ENCODE measurements at regions not wholly inside any gene's neighbourhood (a gene's known extent, or its start where the extent isn't known, plus 50 kb on each side); places are given as distances from the start of the nearest gene placed in this dataset.
"Not testable (repeated sequence)": the region's sequence is repeated elsewhere in the genome, so short reads cannot be mapped to it uniquely, and the experiment has no call there.

DNA sequence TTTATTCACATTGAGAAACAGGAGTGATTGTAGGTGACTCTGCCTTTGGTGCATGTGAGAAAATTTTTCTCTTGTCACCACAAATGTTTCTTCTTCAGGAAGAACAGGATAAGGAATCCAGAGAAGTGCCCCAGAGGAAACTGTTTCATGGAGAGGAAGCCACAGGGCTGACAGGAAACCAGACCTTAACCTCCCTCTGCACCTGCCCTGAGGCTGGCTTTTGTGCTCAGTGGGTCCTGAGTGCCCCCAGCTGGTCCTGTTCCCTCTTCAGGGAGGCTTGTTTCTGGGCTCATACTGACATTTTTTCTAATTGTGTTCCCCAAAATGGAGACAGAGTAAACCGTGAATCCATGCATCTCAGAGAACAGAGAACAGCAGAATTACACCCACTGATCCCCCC, 546.3 kb downstream of the GOLGA6L6 start:
- ATAC-seq (ENCODE audit: low FRiP score); intact Hi-C loops (cut with DNase I); H3K27ac ChIP-seq (ENCODE audit: low read depth in 1 of 2, low read length in 2 of 2); H3K27me3 ChIP-seq (ENCODE audit: control insufficient read depth in 1 of 2, insufficient read depth in 2 of 2, low read length in 1 of 2); H3K4me1 ChIP-seq (ENCODE audit: control insufficient read depth in 1 of 2, insufficient read depth in 2 of 2, low read length in 2 of 2); H3K36me3 ChIP-seq (ENCODE audit: control insufficient read depth in 1 of 2, insufficient read depth in 2 of 2, low read length in 1 of 2); DNase-seq; H3K9me3 ChIP-seq (ENCODE audit: control insufficient read depth, low read length); H3K4me3 ChIP-seq (ENCODE audit: low read length in 2 of 2): not testable (repeated sequence)
- 20 to 38% methylated on average over 1 of the region's 1 CpG for WGBS, 2 donors

DNA sequence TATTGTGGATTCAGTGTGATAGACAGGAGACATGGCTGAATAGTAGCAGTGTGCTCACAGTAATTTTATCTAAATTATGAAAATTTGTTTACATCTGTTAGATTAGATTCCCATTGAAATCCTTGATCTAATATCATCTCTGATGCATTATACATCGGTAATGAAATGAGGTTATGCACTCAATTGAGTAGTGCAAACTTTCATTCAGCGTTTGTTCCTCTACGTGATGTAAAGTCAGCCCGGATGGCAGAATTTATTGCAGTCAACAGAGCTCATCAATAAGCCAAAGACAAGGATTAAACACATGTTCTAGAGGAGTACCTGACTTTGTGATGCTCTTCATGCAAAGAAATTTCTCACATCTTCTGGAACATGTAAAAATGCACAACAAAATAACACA, 549.2 kb downstream of the GOLGA6L6 start:
- 64 to 73% methylated on average over 4 of the region's 4 CpGs for WGBS, 2 donors
- no peaks in the 10 kb centered on the region for H3K36me3 ChIP-seq (ENCODE audit: control insufficient read depth in 1 of 2, insufficient read depth in 2 of 2, low read length in 1 of 2)
- no peak for DNase-seq
- H3K4me3 ChIP-seq (ENCODE audit: low read length in 2 of 2): no peak overlapping the region
- H3K9me3 ChIP-seq (ENCODE audit: control insufficient read depth, low read length): no peaks in the 10 kb centered on the region
- no peak overlapping the region for H3K27ac ChIP-seq (ENCODE audit: low read depth in 1 of 2, low read length in 2 of 2)
- no peaks in the 10 kb centered on the region for H3K27me3 ChIP-seq (ENCODE audit: control insufficient read depth in 1 of 2, insufficient read depth in 2 of 2, low read length in 1 of 2)
- intact Hi-C loops (cut with DNase I): no loop called here
- no peak for ATAC-seq (ENCODE audit: low FRiP score)
- H3K4me1 ChIP-seq (ENCODE audit: control insufficient read depth in 1 of 2, insufficient read depth in 2 of 2, low read length in 2 of 2): no peaks in the 10 kb centered on the region

DNA sequence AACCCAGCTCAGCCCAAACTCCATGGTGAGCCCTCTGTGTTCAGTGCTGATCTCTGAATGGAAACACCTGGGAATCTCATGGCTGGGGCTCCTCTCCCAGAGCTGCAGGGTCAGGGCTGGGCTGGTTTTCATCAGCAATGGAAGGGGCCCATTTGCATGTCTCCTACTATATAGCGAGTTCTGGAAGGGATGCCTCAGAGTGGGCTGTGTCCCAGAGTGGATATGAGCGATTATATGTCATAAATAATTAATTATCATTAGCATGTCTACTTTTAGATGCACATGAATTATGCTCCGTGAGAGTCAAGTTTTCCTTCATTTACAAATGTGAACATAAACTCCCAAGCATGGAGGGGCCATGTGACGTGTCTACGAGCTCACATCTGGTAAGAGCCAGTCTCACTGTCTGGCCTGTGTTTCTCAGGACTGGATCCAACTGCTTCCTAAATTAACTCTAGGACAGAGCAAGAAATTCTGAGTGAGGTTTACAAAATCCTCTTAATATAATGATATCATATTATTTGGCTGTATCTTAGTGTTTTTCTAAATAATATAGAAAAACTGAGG, 553.4 kb downstream of the GOLGA6L6 start:
- H3K9me3 ChIP-seq (ENCODE audit: control insufficient read depth, low read length): no peaks in the 10 kb centered on the region
- intact Hi-C loops (cut with DNase I): no loop called here
- no peaks in the 10 kb centered on the region for H3K36me3 ChIP-seq (ENCODE audit: control insufficient read depth in 1 of 2, insufficient read depth in 2 of 2, low read length in 1 of 2)
- DNase-seq: no peak
- 57 to 58% methylated on average over 5 of the region's 5 CpGs for WGBS, 2 donors
- no peak overlapping the region for H3K4me3 ChIP-seq (ENCODE audit: low read length in 2 of 2)
- no peak overlapping the region for H3K27ac ChIP-seq (ENCODE audit: low read depth in 1 of 2, low read length in 2 of 2)
- H3K27me3 ChIP-seq (ENCODE audit: control insufficient read depth in 1 of 2, insufficient read depth in 2 of 2, low read length in 1 of 2): no peaks in the 10 kb centered on the region
- no peaks in the 10 kb centered on the region for H3K4me1 ChIP-seq (ENCODE audit: control insufficient read depth in 1 of 2, insufficient read depth in 2 of 2, low read length in 2 of 2)
- ATAC-seq (ENCODE audit: low FRiP score): no peak

DNA sequence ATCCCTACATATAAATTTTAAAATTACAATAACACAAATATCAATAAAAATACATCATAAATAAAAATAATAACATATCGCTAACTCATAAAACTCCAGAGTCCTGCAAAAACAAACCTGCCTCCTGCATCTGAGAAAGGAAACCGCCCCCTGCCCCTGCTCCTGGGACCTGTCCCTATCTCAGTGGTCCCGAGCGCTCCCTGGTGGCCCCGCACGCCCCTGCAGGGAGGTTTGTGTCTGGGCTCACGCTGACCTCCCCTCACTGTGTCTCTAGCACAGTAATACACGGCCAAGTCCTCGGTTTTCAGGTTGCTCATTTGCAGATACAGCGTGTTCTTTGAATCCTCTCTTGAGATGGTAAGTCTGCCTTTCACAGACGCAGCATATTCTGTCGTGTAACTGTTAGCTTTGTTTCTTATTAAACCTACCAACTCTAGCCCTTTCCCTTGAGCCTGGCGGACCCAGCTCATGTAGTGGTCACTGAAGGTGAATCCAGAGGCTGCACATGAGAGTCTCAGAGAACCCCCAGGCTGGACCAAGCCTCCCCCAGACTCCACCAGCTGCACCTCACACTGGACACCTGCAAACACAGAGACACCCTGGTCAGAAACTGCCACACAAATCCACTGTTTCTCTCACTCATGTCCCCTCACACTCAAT, 554.1 kb downstream of the GOLGA6L6 start:
- DNase-seq (no peak), ATAC-seq (ENCODE audit: low FRiP score) (no peak)
- no peaks in the 10 kb centered on the region for H3K36me3 ChIP-seq (ENCODE audit: control insufficient read depth in 1 of 2, insufficient read depth in 2 of 2, low read length in 1 of 2)
- H3K27ac ChIP-seq (ENCODE audit: low read depth in 1 of 2, low read length in 2 of 2): no peak overlapping the region
- 24% methylated on average over 13 of the region's 13 CpGs for WGBS, 2 donors
- no peaks in the 10 kb centered on the region for H3K9me3 ChIP-seq (ENCODE audit: control insufficient read depth, low read length)
- no peaks in the 10 kb centered on the region for H3K27me3 ChIP-seq (ENCODE audit: control insufficient read depth in 1 of 2, insufficient read depth in 2 of 2, low read length in 1 of 2)
- intact Hi-C loops (cut with DNase I): no loop called here
- no peaks in the 10 kb centered on the region for H3K4me1 ChIP-seq (ENCODE audit: control insufficient read depth in 1 of 2, insufficient read depth in 2 of 2, low read length in 2 of 2)
- no peak overlapping the region for H3K4me3 ChIP-seq (ENCODE audit: low read length in 2 of 2)

DNA sequence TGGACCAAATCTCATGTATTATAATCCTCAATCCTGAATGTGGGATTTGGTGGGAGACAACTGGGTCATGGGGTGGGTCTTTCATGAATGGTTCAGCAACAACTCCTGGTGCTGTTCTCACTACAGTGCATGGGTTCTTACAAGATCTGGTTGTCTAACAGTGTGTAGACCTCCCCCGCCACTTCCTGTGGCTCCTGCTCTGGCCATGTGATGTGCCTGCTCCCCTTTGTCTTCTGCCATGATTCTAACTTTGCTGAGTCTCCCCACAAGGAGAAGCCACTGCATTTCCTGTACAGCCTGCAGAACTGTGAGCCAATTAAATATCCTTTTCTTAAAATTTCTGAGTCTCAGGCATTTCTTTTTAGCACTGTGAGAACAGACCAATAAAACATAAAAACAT, 557.5 kb downstream of the GOLGA6L6 start:
- Histone ChIP-seq H3K4me3 (ENCODE audit: low read length in 2 of 2) (no peak overlapping the region), H3K27ac (ENCODE audit: low read depth in 1 of 2, low read length in 2 of 2) (no peak overlapping the region), H3K27me3 (ENCODE audit: control insufficient read depth in 1 of 2, insufficient read depth in 2 of 2, low read length in 1 of 2) (no peaks in the 10 kb centered on the region), H3K36me3 (ENCODE audit: control insufficient read depth in 1 of 2, insufficient read depth in 2 of 2, low read length in 1 of 2) (no peaks in the 10 kb centered on the region), H3K9me3 (ENCODE audit: control insufficient read depth, low read length) (no peaks in the 10 kb centered on the region), H3K4me1 (ENCODE audit: control insufficient read depth in 1 of 2, insufficient read depth in 2 of 2, low read length in 2 of 2) (no peaks in the 10 kb centered on the region)
- DNase-seq (no peak), ATAC-seq (ENCODE audit: low FRiP score) (no peak)
- WGBS, 2 donors: 39 to 54% methylated on average over 1 of the region's 1 CpG
- intact Hi-C loops (cut with DNase I): no loop called here

DNA sequence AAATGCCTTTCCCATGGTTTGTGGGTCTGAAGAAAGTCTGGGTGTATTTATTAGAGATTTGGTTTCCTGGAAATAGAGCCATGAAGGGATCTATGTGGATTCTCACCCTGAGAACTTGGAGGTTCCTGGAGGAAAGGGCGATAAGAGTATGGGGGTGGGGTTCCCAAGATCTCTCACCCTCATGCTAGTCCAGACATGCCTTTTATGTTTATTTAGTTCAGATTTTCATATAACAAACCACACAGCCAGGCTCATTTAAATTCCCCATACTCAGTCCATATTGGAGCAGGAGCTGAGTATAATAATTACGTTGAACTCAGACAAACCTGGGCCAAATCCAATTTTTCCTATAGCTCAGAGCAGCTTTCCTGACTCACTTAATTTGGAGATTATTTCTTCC, 566.6 kb downstream of the GOLGA6L6 start:
- no peaks in the 10 kb centered on the region for H3K27me3 ChIP-seq (ENCODE audit: control insufficient read depth in 1 of 2, insufficient read depth in 2 of 2, low read length in 1 of 2)

DNA sequence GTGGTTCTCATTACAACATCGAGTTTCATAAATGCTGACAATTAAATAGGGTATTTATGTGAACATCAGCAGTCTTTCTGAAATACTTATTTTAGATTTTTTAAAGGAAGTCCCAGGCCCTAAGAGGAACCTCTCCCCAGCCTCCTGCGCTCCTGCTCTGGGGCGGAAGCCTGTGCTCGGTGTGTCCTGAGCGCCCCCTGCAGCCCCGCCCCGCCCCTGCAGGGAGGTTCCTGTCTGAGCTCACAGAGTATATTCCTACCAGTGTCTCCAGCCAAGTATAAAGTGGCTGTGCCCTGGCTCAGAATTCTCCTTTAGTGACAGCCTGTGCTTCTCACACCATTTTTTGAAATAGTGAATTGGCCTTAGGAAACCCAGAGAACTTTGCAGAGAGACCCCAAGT, 567.9 kb downstream of the GOLGA6L6 start:
- DNase-seq: no peak
- Histone ChIP-seq H3K4me1 (ENCODE audit: control insufficient read depth in 1 of 2, insufficient read depth in 2 of 2, low read length in 2 of 2) (no peaks in the 10 kb centered on the region), H3K4me3 (ENCODE audit: low read length in 2 of 2) (no peak overlapping the region), H3K27me3 (ENCODE audit: control insufficient read depth in 1 of 2, insufficient read depth in 2 of 2, low read length in 1 of 2) (no peaks in the 10 kb centered on the region), H3K9me3 (ENCODE audit: control insufficient read depth, low read length) (no peaks in the 10 kb centered on the region), H3K27ac (ENCODE audit: low read depth in 1 of 2, low read length in 2 of 2) (no peak overlapping the region), H3K36me3 (ENCODE audit: control insufficient read depth in 1 of 2, insufficient read depth in 2 of 2, low read length in 1 of 2) (no peaks in the 10 kb centered on the region)
- intact Hi-C loops (cut with DNase I): no loop called here
- 22 to 25% methylated on average over 7 of the region's 7 CpGs for WGBS, 2 donors
- no peak for ATAC-seq (ENCODE audit: low FRiP score)

More for the DNA sequence above, 566.6 kb downstream of the GOLGA6L6 start:
- intact Hi-C loops (cut with DNase I): no loop called here
- ATAC-seq (ENCODE audit: low FRiP score) (no peak), DNase-seq (no peak)
- no peaks in the 10 kb centered on the region for H3K4me1 ChIP-seq (ENCODE audit: control insufficient read depth in 1 of 2, insufficient read depth in 2 of 2, low read length in 2 of 2)
- WGBS, 2 donors: 59 to 66% methylated on average over 2 of the region's 2 CpGs
- H3K4me3 ChIP-seq (ENCODE audit: low read length in 2 of 2): no peak overlapping the region
- H3K36me3 ChIP-seq (ENCODE audit: control insufficient read depth in 1 of 2, insufficient read depth in 2 of 2, low read length in 1 of 2): no peaks in the 10 kb centered on the region
- H3K9me3 ChIP-seq (ENCODE audit: control insufficient read depth, low read length): no peaks in the 10 kb centered on the region
- no peak overlapping the region for H3K27ac ChIP-seq (ENCODE audit: low read depth in 1 of 2, low read length in 2 of 2)

GRCh38 chr15:19972582-19972981, 569.0 kb downstream of the GOLGA6L6 start:
- intact Hi-C loops (cut with DNase I); H3K36me3 ChIP-seq (ENCODE audit: control insufficient read depth in 1 of 2, insufficient read depth in 2 of 2, low read length in 1 of 2); H3K4me3 ChIP-seq (ENCODE audit: low read length in 2 of 2); H3K27me3 ChIP-seq (ENCODE audit: control insufficient read depth in 1 of 2, insufficient read depth in 2 of 2, low read length in 1 of 2); H3K27ac ChIP-seq (ENCODE audit: low read depth in 1 of 2, low read length in 2 of 2); DNase-seq; H3K4me1 ChIP-seq (ENCODE audit: control insufficient read depth in 1 of 2, insufficient read depth in 2 of 2, low read length in 2 of 2); ATAC-seq (ENCODE audit: low FRiP score); H3K9me3 ChIP-seq (ENCODE audit: control insufficient read depth, low read length): not testable (repeated sequence)
- WGBS, 2 donors: 74 to 76% methylated on average over 4 of the region's 4 CpGs

- intact Hi-C loops (cut with DNase I); ATAC-seq (ENCODE audit: low FRiP score); H3K27ac ChIP-seq (ENCODE audit: low read depth in 1 of 2, low read length in 2 of 2); H3K9me3 ChIP-seq (ENCODE audit: control insufficient read depth, low read length); DNase-seq; H3K36me3 ChIP-seq (ENCODE audit: control insufficient read depth in 1 of 2, insufficient read depth in 2 of 2, low read length in 1 of 2); H3K4me3 ChIP-seq (ENCODE audit: low read length in 2 of 2); H3K27me3 ChIP-seq (ENCODE audit: control insufficient read depth in 1 of 2, insufficient read depth in 2 of 2, low read length in 1 of 2); H3K4me1 ChIP-seq (ENCODE audit: control insufficient read depth in 1 of 2, insufficient read depth in 2 of 2, low read length in 2 of 2): not testable (repeated sequence)
These were observed 576.0 kb downstream of the GOLGA6L6 start for GRCh38 chr15:19965574-19965973.

All from aorta (tissue), 5 donors.